Activated T-cell treated with anti-CD3 and anti-CD28 coated beads, Interleukin-2, amount 50 U/mL, for 24 hours (primary cell): ENCODE measurements at regions not wholly inside any gene's neighbourhood (a gene's known extent, or its start where the extent isn't known, plus 50 kb on each side); places are given as distances from the start of the nearest gene placed in this dataset.

ENCODE experiments used
- DNase-seq: peaks from one replicate; pipeline ENCODE4 v3.0.0-alpha.2; 2020
- H3K27ac Mint-ChIP-seq: 2 replicates; pipeline ENCODE4 v1.8.0; 2020; ENCODE audit warnings: mild to moderate bottlenecking, mixed read lengths
- H3K27me3 Mint-ChIP-seq: 2 replicates; pipeline ENCODE4 v1.8.0; 2020; ENCODE audit warnings: mixed read lengths
- H3K36me3 Mint-ChIP-seq: 2 replicates; pipeline ENCODE4 v1.8.0; 2020; ENCODE audit warnings: low read depth, mixed read lengths
- H3K4me1 Mint-ChIP-seq: 2 replicates; pipeline ENCODE4 v1.8.0; 2020; ENCODE audit warnings: low read depth, mixed read lengths
- H3K4me3 Mint-ChIP-seq: 2 replicates; pipeline ENCODE4 v1.8.0; 2020; ENCODE audit warnings: mild to moderate bottlenecking, moderate library complexity, mixed read lengths
- H3K9me3 Mint-ChIP-seq: 2 replicates; pipeline ENCODE4 v1.8.0; 2020; ENCODE audit warnings: mixed read lengths

DNA sequence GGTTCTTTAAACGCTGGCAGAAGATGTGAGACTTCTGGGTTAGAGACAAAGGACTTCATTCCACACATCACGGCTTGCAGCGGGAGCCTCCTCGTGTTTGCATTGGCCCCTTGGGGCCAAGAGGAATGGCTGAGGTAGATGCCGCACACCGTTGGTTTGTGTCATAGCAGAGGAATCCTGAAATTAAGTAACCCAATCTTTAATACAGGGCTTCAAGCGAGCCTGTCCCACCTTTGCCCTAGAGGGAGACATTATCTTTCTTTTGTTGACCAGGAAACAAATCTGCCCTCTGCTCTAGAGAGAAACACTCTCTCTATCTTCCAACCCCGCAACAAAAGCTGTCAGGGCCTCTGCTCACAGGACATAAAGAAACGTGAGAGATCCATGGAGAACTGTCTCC, 277.5 kb upstream of the ZFP64 start:
- H3K4me3 Mint-ChIP-seq, result no peak overlapping the region
- H3K9me3 Mint-ChIP-seq, result peaks cover 3% of the 10 kb centered on the region
- H3K36me3 Mint-ChIP-seq, result no peaks in the 10 kb centered on the region
- no peak for DNase-seq
- no peaks in the 10 kb centered on the region for H3K27me3 Mint-ChIP-seq
- H3K4me1 Mint-ChIP-seq, result peaks cover 2% of the 10 kb centered on the region
- H3K27ac Mint-ChIP-seq, result no peak overlapping the region

DNA sequence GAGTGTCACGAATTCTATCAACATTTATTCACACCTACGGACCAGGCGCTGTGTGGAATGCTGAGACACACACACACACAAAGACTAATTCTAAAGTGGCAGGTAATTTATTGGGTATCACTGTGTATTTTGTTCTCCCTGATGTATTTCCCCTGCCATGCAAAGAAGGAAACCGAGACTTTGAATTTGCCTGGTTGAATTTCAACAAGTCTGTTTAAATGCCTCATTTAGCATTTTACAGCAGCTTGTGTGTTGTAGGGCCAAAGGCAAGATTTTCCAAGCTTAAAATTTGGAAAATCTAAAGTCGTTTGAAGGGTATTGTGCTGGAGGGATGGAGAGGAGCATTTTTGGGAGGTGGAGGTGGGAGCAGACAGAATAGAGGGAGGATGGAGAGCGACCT, 274.4 kb upstream of the ZFP64 start:
- Mint-ChIP-seq H3K4me3 (no peak overlapping the region), H3K27ac (no peak overlapping the region), H3K36me3 (no peaks in the 10 kb centered on the region), H3K9me3 (peaks cover 3% of the 10 kb centered on the region), H3K27me3 (no peaks in the 10 kb centered on the region), H3K4me1 (peaks cover 2% of the 10 kb centered on the region)
- no peak for DNase-seq

DNA sequence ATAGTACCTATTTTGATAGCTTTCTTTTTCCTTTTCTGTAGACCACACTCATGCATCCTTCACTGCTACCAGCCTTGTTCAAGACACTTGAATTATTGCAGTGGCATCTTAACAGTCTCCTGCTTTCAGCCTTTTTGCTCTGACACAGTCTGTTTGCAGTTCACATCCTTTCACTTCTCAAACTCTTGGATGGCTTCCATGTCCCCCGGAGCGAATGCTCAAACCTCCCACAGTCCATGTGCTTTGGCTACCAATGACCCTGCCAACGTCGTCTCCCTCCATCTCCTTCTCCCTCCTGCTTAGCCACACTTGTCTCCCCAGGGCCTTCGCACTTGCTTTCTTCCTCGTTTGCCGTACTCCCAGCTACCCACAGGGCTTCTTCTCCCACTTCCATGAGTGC, 270.0 kb upstream of the ZFP64 start:
- Mint-ChIP-seq H3K9me3 (peaks cover 5% of the 10 kb centered on the region), H3K36me3 (no peaks in the 10 kb centered on the region), H3K4me1 (no peaks in the 10 kb centered on the region), H3K27ac (no peak overlapping the region), H3K27me3 (no peaks in the 10 kb centered on the region), H3K4me3 (no peak overlapping the region)
- no peak for DNase-seq

DNA sequence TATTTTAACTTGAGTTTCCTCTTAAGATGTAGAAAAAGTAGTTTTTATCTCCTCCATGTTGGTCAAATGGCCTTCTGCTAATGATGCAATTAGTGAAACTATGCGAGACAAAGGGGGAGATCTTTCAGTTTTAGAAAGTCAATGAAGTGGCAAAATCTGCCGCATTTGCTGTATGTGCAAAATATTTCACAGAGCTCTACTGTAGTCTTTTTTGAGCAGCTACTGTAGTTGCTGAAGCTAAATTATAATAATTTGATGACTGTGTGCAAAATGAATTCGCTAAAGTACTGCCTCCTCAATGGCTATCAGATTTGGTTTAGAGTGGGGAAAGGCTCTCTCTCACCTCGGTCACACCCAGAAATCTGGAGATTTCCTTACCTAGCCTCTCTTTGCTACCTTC, 267.6 kb upstream of the ZFP64 start:
- DNase-seq, result no peak
- no peaks in the 10 kb centered on the region for H3K4me1 Mint-ChIP-seq
- no peaks in the 10 kb centered on the region for H3K27me3 Mint-ChIP-seq
- no peaks in the 10 kb centered on the region for H3K36me3 Mint-ChIP-seq
- peaks cover 2% of the 10 kb centered on the region for H3K9me3 Mint-ChIP-seq
- H3K4me3 Mint-ChIP-seq, result no peak overlapping the region
- no peak overlapping the region for H3K27ac Mint-ChIP-seq

DNA sequence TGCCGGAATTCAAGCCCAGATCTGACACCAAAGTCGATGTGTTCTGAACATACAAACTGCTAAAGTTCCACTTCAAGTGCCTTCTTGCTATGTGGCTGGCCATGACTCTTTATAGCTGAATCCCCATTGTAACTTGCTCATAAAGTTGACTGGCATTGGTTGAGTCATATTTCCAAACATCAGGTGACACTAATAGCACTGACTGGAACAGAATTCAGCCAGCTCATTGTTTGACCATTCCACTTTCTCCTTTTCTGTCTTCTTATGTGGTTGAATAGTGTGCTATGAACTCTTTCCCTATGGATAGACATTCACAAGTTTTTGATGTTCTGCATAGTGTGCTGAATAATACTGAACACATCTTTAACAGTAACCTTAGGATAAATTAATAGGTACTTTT, 266.2 kb upstream of the ZFP64 start:
- DNase-seq, result no peak
- H3K9me3 Mint-ChIP-seq, result peaks cover 2% of the 10 kb centered on the region
- no peaks in the 10 kb centered on the region for H3K27me3 Mint-ChIP-seq
- H3K27ac Mint-ChIP-seq, result no peak overlapping the region
- no peaks in the 10 kb centered on the region for H3K4me1 Mint-ChIP-seq
- H3K4me3 Mint-ChIP-seq, result no peak overlapping the region
- H3K36me3 Mint-ChIP-seq, result no peaks in the 10 kb centered on the region

DNA sequence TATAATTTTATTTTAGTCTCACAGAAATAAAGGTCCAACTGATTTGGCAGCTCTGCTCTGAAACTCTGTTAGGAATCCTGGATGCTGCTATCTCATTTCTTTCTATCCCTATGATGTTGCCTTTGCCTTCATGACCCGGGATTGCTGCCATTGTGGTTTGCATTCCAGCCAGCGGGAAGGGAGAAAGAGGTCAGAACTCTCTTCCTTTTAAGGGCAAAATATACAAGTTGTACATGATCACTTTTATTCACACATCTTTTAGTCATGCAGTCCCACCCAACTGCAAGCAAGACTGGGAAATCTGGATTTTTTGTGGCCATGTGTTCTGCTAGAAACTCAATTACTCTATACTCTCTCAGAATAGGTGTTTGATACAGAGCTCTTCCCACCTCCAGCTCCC, 263.1 kb upstream of the ZFP64 start:
- H3K27me3 Mint-ChIP-seq, result no peaks in the 10 kb centered on the region
- H3K9me3 Mint-ChIP-seq, result peaks cover 2% of the 10 kb centered on the region
- no peak overlapping the region for H3K4me3 Mint-ChIP-seq
- no peaks in the 10 kb centered on the region for H3K36me3 Mint-ChIP-seq
- H3K27ac Mint-ChIP-seq, result no peak overlapping the region
- peaks cover 4% of the 10 kb centered on the region for H3K4me1 Mint-ChIP-seq
- no peak for DNase-seq

DNA sequence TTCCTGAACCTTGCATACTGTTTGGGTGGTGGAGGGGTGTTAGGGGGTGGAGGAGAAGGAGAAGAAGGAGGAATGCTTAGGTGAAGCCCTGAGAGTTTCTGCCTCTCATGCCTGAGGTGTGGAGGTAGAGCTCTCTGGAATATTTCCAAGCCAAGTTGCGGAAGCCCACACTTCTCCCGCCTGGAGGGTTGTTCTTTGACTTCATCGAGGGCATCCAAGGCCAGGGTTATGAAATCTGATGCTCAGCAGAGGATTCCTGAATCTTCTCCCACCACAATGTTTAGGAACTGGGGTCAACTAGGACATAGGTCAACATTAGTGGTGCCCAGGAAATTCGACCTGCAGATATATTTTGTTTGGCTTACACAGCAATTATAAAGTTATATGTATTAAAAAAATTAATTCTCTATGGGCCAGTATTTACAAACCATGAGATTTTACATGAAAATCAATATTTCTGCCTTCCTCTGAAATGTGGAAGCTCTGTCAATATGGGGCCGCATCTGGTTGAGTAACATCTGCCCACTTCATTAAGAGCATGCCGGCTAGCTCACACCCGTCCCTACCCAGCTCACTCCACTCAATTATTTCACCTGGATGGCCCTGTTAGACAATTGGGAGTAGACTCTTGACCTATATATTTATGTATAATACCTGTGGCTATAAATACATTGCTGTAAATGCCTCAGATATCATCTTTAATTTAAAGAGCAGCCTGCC, 257.1 kb upstream of the ZFP64 start:
- no peaks in the 10 kb centered on the region for H3K27me3 Mint-ChIP-seq

GRCh38 chr20:52447225-52447551, 255.6 kb upstream of the ZFP64 start:
- no peak for DNase-seq
- H3K9me3 Mint-ChIP-seq, result no peaks in the 10 kb centered on the region

More for the DNA sequence above, 257.1 kb upstream of the ZFP64 start:
- DNase-seq, result no peak
- Mint-ChIP-seq H3K27ac (no peak overlapping the region), H3K36me3 (no peaks in the 10 kb centered on the region), H3K9me3 (no peaks in the 10 kb centered on the region), H3K4me1 (peaks cover 6% of the 10 kb centered on the region), H3K4me3 (no peak overlapping the region)

DNA sequence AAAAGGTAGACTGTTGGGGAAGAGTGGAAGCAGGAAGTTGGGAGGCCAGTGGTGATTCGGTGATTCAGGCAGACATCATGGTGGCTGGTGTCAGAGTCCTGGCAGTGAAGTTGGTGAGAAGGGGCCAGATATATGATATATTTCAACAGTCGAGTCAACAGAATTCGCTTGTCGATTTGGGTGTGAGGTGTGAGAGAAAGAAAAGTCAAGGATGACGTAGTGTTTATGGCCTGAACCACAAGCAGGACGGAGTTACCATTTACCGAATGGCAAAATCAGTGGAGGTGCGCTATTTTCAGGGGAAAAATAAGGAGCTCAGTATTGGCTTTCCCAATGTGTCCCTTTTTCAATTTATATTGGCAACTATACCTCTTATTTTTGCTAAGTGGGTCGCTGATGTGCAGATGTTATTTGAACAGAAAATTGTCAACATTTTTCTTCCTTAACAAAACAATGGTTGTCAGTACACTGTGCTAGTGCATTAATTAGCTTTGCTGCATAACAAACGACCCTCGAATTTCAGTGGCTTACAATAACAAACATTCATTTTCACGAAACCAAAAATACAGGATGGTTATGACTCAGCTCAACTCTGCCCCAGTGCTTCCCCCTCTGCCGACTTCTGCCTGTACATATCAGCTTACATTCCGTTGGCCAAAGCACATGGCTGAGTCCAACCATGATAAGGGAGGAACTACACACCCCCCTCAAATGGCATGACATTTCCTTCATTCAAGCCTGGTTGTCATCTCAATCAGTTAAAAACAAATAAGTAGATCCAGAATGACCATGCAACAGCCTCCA, 255.0 kb upstream of the ZFP64 start:
- H3K4me1 Mint-ChIP-seq, result peaks cover 3% of the 10 kb centered on the region
- H3K36me3 Mint-ChIP-seq, result no peaks in the 10 kb centered on the region
- no peak overlapping the region for H3K27ac Mint-ChIP-seq
- H3K27me3 Mint-ChIP-seq, result no peaks in the 10 kb centered on the region
- no peaks in the 10 kb centered on the region for H3K9me3 Mint-ChIP-seq
- DNase-seq, result no peak
- H3K4me3 Mint-ChIP-seq, result no peak overlapping the region

More at GRCh38 chr20:52447225-52447551, 255.6 kb upstream of the ZFP64 start:
- no peak overlapping the region for H3K27ac Mint-ChIP-seq
- no peak overlapping the region for H3K4me3 Mint-ChIP-seq
- no peaks in the 10 kb centered on the region for H3K27me3 Mint-ChIP-seq
- H3K4me1 Mint-ChIP-seq, result peaks cover 4% of the 10 kb centered on the region
- H3K36me3 Mint-ChIP-seq, result no peaks in the 10 kb centered on the region

- Mint-ChIP-seq H3K4me3 (no peak overlapping the region), H3K27me3 (no peaks in the 10 kb centered on the region), H3K9me3 (no peaks in the 10 kb centered on the region), H3K36me3 (no peaks in the 10 kb centered on the region), H3K4me1 (peaks cover 3% of the 10 kb centered on the region), H3K27ac (no peak overlapping the region)
- DNase-seq, result no peak
Measured at GRCh38 chr20:52444455-52444854, 252.9 kb upstream of the ZFP64 start.

DNA sequence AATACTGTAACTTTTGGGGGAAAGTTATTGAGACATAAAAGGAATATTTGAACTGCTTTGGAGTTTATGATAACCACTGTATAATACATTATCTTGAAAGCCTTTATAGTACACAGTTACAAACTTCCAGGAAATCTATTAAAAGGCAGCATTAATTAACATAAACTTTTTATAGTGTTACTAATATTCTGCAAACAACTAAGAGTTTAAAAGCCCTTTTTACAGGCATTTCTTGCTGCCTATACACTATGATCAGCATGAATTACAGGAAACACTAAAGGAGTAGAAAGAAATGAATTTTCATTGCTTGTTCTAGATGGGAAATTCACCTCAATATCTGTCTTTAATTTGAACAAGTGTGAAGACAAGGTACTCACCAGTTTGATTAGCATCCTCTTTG, 252.3 kb upstream of the ZFP64 start:
- Mint-ChIP-seq H3K27me3 (no peaks in the 10 kb centered on the region), H3K27ac (no peak overlapping the region), H3K36me3 (no peaks in the 10 kb centered on the region), H3K9me3 (no peaks in the 10 kb centered on the region), H3K4me1 (peaks cover 3% of the 10 kb centered on the region), H3K4me3 (no peak overlapping the region)
- DNase-seq, result no peak

DNA sequence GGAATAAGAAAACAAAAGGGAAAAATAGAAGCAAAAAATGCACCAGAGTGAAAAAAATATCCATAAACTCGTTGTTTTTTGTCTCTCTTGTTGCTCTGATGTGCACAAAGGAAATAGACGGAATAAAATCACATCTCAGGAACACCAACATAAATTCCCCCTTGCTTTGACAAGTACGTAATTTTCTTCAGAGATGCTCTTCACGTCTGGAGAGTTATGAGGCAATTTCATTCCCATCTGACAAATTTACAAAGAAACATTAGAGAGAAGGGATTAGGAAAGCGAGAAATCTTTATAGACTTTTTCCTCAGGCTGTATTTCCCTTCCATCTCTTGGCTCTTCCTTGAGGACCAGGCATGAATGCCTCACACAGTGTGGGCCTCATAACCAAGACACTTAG, 250.1 kb upstream of the ZFP64 start:
- no peak for DNase-seq
- Mint-ChIP-seq H3K9me3 (peaks cover 3% of the 10 kb centered on the region), H3K4me3 (no peak overlapping the region), H3K27me3 (no peaks in the 10 kb centered on the region), H3K27ac (no peak overlapping the region), H3K36me3 (no peaks in the 10 kb centered on the region), H3K4me1 (peaks cover 3% of the 10 kb centered on the region)

DNA sequence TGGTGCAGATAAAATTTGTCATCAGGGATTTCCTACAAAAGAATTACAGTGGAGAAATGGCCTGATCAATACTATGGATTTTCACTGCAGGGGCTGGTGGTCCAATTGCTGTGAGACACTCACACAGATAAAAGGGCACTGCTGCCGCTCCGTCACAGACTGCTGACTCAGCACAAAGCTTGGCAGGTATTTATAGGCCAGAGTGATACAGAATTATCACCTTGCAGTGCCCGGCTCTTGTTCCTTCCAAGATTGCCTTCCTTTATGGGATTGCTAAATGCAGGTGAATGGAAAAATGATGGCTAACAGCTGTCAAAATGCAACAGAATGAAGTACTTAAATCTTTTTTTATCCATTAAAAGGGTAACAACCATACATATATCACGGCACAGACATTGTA, 247.8 kb upstream of the ZFP64 start:
- Mint-ChIP-seq H3K27ac (no peak overlapping the region), H3K4me3 (no peak overlapping the region), H3K27me3 (no peaks in the 10 kb centered on the region), H3K4me1 (peaks cover 1% of the 10 kb centered on the region), H3K9me3 (peaks cover 3% of the 10 kb centered on the region), H3K36me3 (no peaks in the 10 kb centered on the region)
- no peak for DNase-seq

- Mint-ChIP-seq H3K27ac (no peak overlapping the region), H3K4me3 (no peak overlapping the region), H3K4me1 (no peaks in the 10 kb centered on the region), H3K36me3 (no peaks in the 10 kb centered on the region), H3K9me3 (peaks cover 3% of the 10 kb centered on the region), H3K27me3 (no peaks in the 10 kb centered on the region)
- DNase-seq, result no peak
Measured at GRCh38 chr20:52438326-52438963, 246.9 kb upstream of the ZFP64 start.

- no peaks in the 10 kb centered on the region for H3K36me3 Mint-ChIP-seq
- H3K27ac Mint-ChIP-seq, result no peak overlapping the region
- no peaks in the 10 kb centered on the region for H3K27me3 Mint-ChIP-seq
- H3K9me3 Mint-ChIP-seq, result peaks cover 12% of the 10 kb centered on the region
- H3K4me1 Mint-ChIP-seq, result no peaks in the 10 kb centered on the region
- no peak for DNase-seq
- H3K4me3 Mint-ChIP-seq, result no peak overlapping the region
Measured at GRCh38 chr20:52434453-52434852, 242.9 kb upstream of the ZFP64 start.
